ENCODE measurements at regions not wholly inside any gene's neighbourhood (a gene's known extent, or its start where the extent isn't known, plus 50 kb on each side); places are given as distances from the start of the nearest gene placed in this dataset.

GRCh38 chr10:78720091-78720490, 348.7 kb upstream of the ZMIZ1 start:
- no peak for TF ChIP-seq POLR2A (IDR thresholded peaks at IDR 0.05)
- TF ChIP-seq CTCF (IDR thresholded peaks at IDR 0.05), result no peak

Data from right lobe of liver (tissue), 4 donors.